DMS53 (cell line): ENCODE measurements at regions not wholly inside any gene's neighbourhood (a gene's known extent, or its start where the extent isn't known, plus 50 kb on each side); places are given as distances from the start of the nearest gene placed in this dataset.

Experiments used
- DNase-seq: peaks from one replicate; lab custom pipeline; 2025; lab: John Stamatoyannopoulos, UW

- DNase-seq = no peak
These were observed 504.6 kb downstream of the ALG10 start for GRCh38 chr12:34526946-34527345.

GRCh38 chr12:34547276-34547675 lies 525.0 kb downstream of the ALG10 start:
- DNase-seq = no peak

- no peak for DNase-seq
These were observed 569.7 kb downstream of the ALG10 start for GRCh38 chr12:34591966-34592365.

GRCh38 chr12:34595749-34596733 lies 573.7 kb downstream of the ALG10 start:
- no peak for DNase-seq

- DNase-seq = no peak
These were observed 575.5 kb downstream of the ALG10 start for GRCh38 chr12:34597548-34598351.

- DNase-seq = no peak
These were observed 576.1 kb downstream of the ALG10 start for GRCh38 chr12:34598352-34598827.

GRCh38 chr12:34598851-34599529 lies 576.7 kb downstream of the ALG10 start:
- DNase-seq = no peak

GRCh38 chr12:34599530-34600513 lies 577.5 kb downstream of the ALG10 start:
- DNase-seq = no peak

- DNase-seq = no peak
These were observed 578.5 kb downstream of the ALG10 start for GRCh38 chr12:34600592-34601462.

- DNase-seq = no peak
These were observed 579.4 kb downstream of the ALG10 start for GRCh38 chr12:34601689-34602088.

- no peak for DNase-seq
These were observed 580.1 kb downstream of the ALG10 start for GRCh38 chr12:34602213-34602940.

GRCh38 chr12:34603382-34604035 lies 581.2 kb downstream of the ALG10 start:
- DNase-seq = no peak

- DNase-seq = no peak
These were observed 581.9 kb downstream of the ALG10 start for GRCh38 chr12:34604227-34604626.

- DNase-seq = no peak
These were observed 582.6 kb downstream of the ALG10 start for GRCh38 chr12:34604631-34605509.

GRCh38 chr12:34605510-34605887 lies 583.2 kb downstream of the ALG10 start:
- DNase-seq = no peak

GRCh38 chr12:34605955-34606748 lies 583.9 kb downstream of the ALG10 start:
- no peak for DNase-seq
